Progenitor cell of endocrine pancreas (in vitro differentiated cells): ENCODE measurements at regions not wholly inside any gene's neighbourhood (a gene's known extent, or its start where the extent isn't known, plus 50 kb on each side); places are given as distances from the start of the nearest gene placed in this dataset.
"Not testable (repeated sequence)": the region's sequence is repeated elsewhere in the genome, so short reads cannot be mapped to it uniquely, and the experiment has no call there.

ENCODE experiments used
- DNase-seq: peaks from one replicate; pipeline ENCODE4 v3.0.0; 2021; ENCODE audit warnings: low spot score; ENCODE audit not compliant: unreplicated experiment
- H3K27ac Mint-ChIP-seq: 2 replicates; pipeline ENCODE4 v1.8.0; 2021; ENCODE audit warnings: mild to moderate bottlenecking, moderate library complexity, mixed read lengths
- H3K27me3 Mint-ChIP-seq: 2 replicates; pipeline ENCODE4 v1.8.0; 2021; ENCODE audit warnings: mixed read lengths
- H3K36me3 Mint-ChIP-seq: 2 replicates; pipeline ENCODE4 v1.8.0; 2022; ENCODE audit warnings: mixed read lengths; ENCODE audit not compliant: insufficient read depth
- H3K4me1 Mint-ChIP-seq: 2 replicates; pipeline ENCODE4 v1.8.0; 2021; ENCODE audit warnings: low read depth, mixed read lengths
- H3K4me3 Mint-ChIP-seq: 2 replicates; pipeline ENCODE4 v1.8.0; 2021; ENCODE audit warnings: low read depth, mild to moderate bottlenecking, moderate library complexity, mixed read lengths
- H3K9me3 Mint-ChIP-seq: 2 replicates; pipeline ENCODE4 v1.8.0; 2021; ENCODE audit warnings: low read depth, mixed read lengths
- TF ChIP-seq, protein P1 (sequence below): fragments of 200-600 bp; sonication (generic); IDR thresholded peaks from one replicate; pipeline ENCODE4 v1.5.0; 2021; ENCODE audit warnings: antibody characterized with exemption, mild to moderate bottlenecking; ENCODE audit not compliant: unreplicated experiment

DNA sequence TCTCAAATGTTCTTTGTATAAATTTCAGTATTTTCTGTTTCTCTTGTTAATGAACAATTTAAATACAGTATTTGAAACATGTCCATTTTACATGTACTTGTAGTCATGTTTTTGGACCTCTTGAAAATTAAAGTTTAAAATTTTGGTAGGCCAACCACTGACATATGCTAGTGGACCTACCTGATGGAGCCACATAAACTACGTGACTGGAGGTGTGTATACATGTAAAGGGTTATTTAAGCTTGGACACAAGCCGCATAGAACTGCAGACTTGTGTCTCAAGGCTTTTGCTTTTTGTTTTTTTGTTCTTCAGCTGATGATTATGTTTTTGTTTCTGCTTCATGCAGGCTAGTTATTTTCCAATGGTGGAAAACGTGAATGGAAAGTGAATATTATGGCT lies 568.5 kb upstream of the MDGA2 start:
- H3K27ac Mint-ChIP-seq, result no peak overlapping the region
- no peak for DNase-seq
- H3K36me3 Mint-ChIP-seq, result no peaks in the 10 kb centered on the region
- H3K4me1 Mint-ChIP-seq, result no peaks in the 10 kb centered on the region
- peaks cover under 1% of the 10 kb centered on the region for H3K9me3 Mint-ChIP-seq
- TF ChIP-seq, protein P1, sequence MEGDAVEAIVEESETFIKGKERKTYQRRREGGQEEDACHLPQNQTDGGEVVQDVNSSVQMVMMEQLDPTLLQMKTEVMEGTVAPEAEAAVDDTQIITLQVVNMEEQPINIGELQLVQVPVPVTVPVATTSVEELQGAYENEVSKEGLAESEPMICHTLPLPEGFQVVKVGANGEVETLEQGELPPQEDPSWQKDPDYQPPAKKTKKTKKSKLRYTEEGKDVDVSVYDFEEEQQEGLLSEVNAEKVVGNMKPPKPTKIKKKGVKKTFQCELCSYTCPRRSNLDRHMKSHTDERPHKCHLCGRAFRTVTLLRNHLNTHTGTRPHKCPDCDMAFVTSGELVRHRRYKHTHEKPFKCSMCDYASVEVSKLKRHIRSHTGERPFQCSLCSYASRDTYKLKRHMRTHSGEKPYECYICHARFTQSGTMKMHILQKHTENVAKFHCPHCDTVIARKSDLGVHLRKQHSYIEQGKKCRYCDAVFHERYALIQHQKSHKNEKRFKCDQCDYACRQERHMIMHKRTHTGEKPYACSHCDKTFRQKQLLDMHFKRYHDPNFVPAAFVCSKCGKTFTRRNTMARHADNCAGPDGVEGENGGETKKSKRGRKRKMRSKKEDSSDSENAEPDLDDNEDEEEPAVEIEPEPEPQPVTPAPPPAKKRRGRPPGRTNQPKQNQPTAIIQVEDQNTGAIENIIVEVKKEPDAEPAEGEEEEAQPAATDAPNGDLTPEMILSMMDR, result no peak
- no peak overlapping the region for H3K4me3 Mint-ChIP-seq
- no peaks in the 10 kb centered on the region for H3K27me3 Mint-ChIP-seq

DNA sequence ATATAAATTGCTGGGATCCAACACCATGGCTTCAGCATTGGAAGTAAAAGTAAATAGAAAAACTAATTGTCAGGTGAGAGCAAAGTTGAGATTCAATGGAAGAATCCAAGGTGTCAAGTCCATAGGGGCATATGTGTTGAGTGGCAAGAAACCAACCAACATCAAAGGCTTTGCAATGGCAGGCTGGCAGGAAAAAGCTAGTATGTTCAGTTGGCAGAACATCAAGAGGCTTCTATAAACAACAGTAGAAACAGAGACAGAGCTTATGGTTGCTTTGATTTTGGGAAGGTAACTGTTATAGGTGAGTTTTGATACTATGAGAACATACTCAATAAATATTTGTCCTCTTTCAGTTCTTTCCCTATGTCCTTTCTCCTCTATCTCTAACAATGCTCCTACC lies 553.7 kb upstream of the MDGA2 start:
- H3K27me3 Mint-ChIP-seq, result no peaks in the 10 kb centered on the region
- H3K36me3 Mint-ChIP-seq, result no peaks in the 10 kb centered on the region
- H3K9me3 Mint-ChIP-seq, result no peaks in the 10 kb centered on the region

GRCh38 chr14:48193893-48194292 lies 518.5 kb upstream of the MDGA2 start:
- DNase-seq, result no peak
- no peak overlapping the region for H3K27ac Mint-ChIP-seq
- no peaks in the 10 kb centered on the region for H3K27me3 Mint-ChIP-seq
- TF ChIP-seq, protein P1, result no peak
- H3K4me3 Mint-ChIP-seq, result no peak overlapping the region
- no peaks in the 10 kb centered on the region for H3K9me3 Mint-ChIP-seq
- H3K36me3 Mint-ChIP-seq, result no peaks in the 10 kb centered on the region
- no peaks in the 10 kb centered on the region for H3K4me1 Mint-ChIP-seq

More for the DNA sequence above, 553.7 kb upstream of the MDGA2 start:
- no peak for DNase-seq
- TF ChIP-seq, protein P1, result no peak
- no peak overlapping the region for H3K4me3 Mint-ChIP-seq
- no peak overlapping the region for H3K27ac Mint-ChIP-seq
- no peaks in the 10 kb centered on the region for H3K4me1 Mint-ChIP-seq

DNA sequence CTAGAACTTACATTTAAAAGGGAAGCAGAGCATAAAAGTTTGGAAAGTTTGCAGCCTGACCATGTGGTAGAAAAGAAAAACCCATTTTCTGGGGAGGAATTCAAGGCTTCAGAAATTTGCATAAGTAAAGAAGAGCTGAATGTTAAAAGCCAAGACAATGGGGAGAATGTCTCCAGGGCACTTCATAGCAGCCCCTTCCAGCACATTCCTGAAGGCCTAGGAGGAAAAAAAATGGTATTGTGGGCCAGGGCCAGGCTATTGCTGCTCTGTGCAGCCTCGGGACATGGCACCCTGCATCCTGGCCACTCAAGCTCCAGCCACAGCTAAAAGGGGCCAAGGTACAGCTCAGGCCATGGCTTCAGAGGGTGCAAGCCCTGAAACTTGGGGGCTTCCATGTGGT lies 474.2 kb upstream of the MDGA2 start:
- not testable (repeated sequence) for H3K27me3 Mint-ChIP-seq, H3K36me3 Mint-ChIP-seq, H3K27ac Mint-ChIP-seq, H3K4me3 Mint-ChIP-seq, DNase-seq, H3K9me3 Mint-ChIP-seq, H3K4me1 Mint-ChIP-seq

DNA sequence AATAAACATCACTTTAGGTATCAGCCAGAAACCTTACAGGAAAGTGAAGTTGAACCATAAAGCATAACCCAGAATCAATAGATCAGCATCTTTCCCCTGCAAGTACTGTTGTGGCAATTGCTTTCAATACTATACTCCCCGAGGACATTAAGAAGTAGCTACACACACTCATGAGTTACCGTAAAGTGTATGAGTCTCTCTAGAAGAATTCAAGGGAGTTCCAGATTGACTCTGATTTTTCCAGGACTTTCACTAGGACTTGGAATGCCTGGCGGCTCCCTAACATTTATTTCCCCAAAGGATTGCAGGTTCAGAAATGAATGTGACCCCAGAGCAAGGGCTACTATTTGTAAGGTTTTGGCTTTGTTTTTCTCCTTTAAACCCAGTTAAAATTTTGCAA lies 465.4 kb upstream of the MDGA2 start:
- TF ChIP-seq, protein P1, result no peak
- Mint-ChIP-seq H3K27me3 (no peaks in the 10 kb centered on the region), H3K4me3 (no peak overlapping the region), H3K27ac (no peak overlapping the region), H3K36me3 (no peaks in the 10 kb centered on the region), H3K9me3 (no peaks in the 10 kb centered on the region), H3K4me1 (no peaks in the 10 kb centered on the region)
- DNase-seq, result no peak

- TF ChIP-seq, protein P1, result no peak
- Mint-ChIP-seq H3K27me3 (no peaks in the 10 kb centered on the region), H3K27ac (no peak overlapping the region), H3K36me3 (no peaks in the 10 kb centered on the region), H3K9me3 (no peaks in the 10 kb centered on the region), H3K4me3 (no peak overlapping the region), H3K4me1 (peaks cover 19% of the 10 kb centered on the region)
- DNase-seq, result no peak
These were observed 454.1 kb upstream of the MDGA2 start for GRCh38 chr14:48129472-48129871.
